ENCODE measurements at regions not wholly inside any gene's neighbourhood (a gene's known extent, or its start where the extent isn't known, plus 50 kb on each side); places are given as distances from the start of the nearest gene placed in this dataset.

DNA sequence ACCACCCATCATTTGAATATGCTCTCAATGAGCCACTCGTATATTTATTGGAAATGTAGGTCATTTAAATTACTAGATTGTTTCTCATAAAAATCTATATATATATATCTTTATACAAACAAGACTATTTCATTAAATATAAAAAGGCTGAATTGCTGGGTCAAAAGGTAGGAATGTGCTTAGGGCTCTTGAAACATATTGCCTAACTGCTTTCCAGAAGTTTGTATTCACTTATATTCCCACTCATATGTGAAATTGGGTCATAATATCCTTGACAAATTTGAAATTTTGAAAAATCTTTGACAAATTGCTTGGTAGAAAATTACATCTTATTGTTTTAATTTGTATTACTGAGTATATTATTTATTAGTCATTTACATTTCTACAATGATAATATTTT is 999.8 kb upstream of the CDH2 start:
- TF ChIP-seq TSHZ2 (CRISPR knock-in tag; IDR thresholded peaks at IDR 0.05) (no peak), ARNTL (CRISPR knock-in tag; IDR thresholded peaks at IDR 0.05; ENCODE audit: borderline replicate concordance, low read depth) (no peak), PATZ1 (CRISPR knock-in tag; IDR thresholded peaks at IDR 0.05; ENCODE audit: borderline replicate concordance) (no peak), ZFP30 (CRISPR knock-in tag; IDR thresholded peaks at IDR 0.05) (no peak), BACH2 (CRISPR knock-in tag; IDR thresholded peaks at IDR 0.05; ENCODE audit: borderline replicate concordance) (no peak), ZC3H10 (CRISPR knock-in tag; IDR thresholded peaks at IDR 0.05) (no peak), CSRNP3 (CRISPR knock-in tag; IDR thresholded peaks at IDR 0.05) (no peak), ESRRG (CRISPR knock-in tag; IDR thresholded peaks at IDR 0.05) (no peak), ZFP3 (CRISPR knock-in tag; IDR thresholded peaks at IDR 0.05) (no peak), POU6F1 (CRISPR knock-in tag; IDR thresholded peaks at IDR 0.05; ENCODE audit: borderline replicate concordance, low read depth) (no peak)

Data from SK-N-SH treated with all-trans-retinoic acid at 6 μM for 48 hours (cell line).